ENCODE measurements at regions not wholly inside any gene's neighbourhood (a gene's known extent, or its start where the extent isn't known, plus 50 kb on each side); places are given as distances from the start of the nearest gene placed in this dataset.

DNA sequence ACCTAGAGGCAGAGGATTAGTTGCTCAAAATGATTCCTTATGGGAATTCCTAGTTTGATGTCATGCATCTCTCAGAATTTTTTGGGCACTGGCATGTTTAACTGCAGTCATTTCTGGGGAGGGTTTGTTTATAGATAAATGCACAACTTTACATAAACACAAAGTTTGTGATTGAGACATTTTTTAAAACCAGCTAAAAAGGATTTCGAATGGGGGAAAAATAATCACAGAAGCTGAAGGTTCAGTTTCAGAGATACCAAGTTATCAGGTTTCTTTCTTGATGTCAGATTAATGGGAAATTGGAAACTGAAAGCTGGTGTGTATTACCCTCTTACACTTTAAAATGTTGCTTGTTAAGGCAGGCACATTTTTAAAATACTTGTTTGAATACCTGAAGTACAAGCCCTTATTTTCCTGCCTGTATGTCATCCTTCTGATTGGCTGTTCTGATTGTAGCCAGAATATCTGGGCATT lies 72.1 kb downstream of the DISP1 start (continued):
- TF ChIP-seq KLF17 (tag by site-specific recombination; IDR thresholded peaks at IDR 0.05) = no peak
- TF ChIP-seq, protein P1, sequence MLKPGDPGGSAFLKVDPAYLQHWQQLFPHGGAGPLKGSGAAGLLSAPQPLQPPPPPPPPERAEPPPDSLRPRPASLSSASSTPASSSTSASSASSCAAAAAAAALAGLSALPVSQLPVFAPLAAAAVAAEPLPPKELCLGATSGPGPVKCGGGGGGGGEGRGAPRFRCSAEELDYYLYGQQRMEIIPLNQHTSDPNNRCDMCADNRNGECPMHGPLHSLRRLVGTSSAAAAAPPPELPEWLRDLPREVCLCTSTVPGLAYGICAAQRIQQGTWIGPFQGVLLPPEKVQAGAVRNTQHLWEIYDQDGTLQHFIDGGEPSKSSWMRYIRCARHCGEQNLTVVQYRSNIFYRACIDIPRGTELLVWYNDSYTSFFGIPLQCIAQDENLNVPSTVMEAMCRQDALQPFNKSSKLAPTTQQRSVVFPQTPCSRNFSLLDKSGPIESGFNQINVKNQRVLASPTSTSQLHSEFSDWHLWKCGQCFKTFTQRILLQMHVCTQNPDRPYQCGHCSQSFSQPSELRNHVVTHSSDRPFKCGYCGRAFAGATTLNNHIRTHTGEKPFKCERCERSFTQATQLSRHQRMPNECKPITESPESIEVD (tag by site-specific recombination; IDR thresholded peaks at IDR 0.05) = peak; percentile 77
- no peak for TF ChIP-seq ZNF394 (tag by site-specific recombination; IDR thresholded peaks at IDR 0.05; ENCODE audit: borderline replicate concordance)
- no peak for TF ChIP-seq ZNF155 (tag by site-specific recombination; IDR thresholded peaks at IDR 0.05)
- TF ChIP-seq ZFHX2 (tag by site-specific recombination; conservative IDR thresholded peaks at IDR 0.05) = no peak
- peak; percentile 46; the same call in 1 of the 2 replicates for TF ChIP-seq ZXDB (tag by site-specific recombination; IDR thresholded peaks at IDR 0.05)
- TF ChIP-seq, protein P2, sequence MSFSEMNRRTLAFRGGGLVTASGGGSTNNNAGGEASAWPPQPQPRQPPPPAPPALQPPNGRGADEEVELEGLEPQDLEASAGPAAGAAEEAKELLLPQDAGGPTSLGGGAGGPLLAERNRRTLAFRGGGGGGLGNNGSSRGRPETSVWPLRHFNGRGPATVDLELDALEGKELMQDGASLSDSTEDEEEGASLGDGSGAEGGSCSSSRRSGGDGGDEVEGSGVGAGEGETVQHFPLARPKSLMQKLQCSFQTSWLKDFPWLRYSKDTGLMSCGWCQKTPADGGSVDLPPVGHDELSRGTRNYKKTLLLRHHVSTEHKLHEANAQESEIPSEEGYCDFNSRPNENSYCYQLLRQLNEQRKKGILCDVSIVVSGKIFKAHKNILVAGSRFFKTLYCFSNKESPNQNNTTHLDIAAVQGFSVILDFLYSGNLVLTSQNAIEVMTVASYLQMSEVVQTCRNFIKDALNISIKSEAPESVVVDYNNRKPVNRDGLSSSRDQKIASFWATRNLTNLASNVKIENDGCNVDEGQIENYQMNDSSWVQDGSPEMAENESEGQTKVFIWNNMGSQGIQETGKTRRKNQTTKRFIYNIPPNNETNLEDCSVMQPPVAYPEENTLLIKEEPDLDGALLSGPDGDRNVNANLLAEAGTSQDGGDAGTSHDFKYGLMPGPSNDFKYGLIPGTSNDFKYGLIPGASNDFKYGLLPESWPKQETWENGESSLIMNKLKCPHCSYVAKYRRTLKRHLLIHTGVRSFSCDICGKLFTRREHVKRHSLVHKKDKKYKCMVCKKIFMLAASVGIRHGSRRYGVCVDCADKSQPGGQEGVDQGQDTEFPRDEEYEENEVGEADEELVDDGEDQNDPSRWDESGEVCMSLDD (tag by site-specific recombination; IDR thresholded peaks at IDR 0.05) = no peak
- no peak for TF ChIP-seq ZNF701 (tag by site-specific recombination; IDR thresholded peaks at IDR 0.05)
- TF ChIP-seq ZFP69B (tag by site-specific recombination; IDR thresholded peaks at IDR 0.05) = no peak
- no peak for TF ChIP-seq ZFP41 (tag by site-specific recombination; IDR thresholded peaks at IDR 0.05; ENCODE audit: borderline replicate concordance)
- peak; percentile 42; the same call in 1 of the 2 replicates for TF ChIP-seq ZNF843 (tag by site-specific recombination; IDR thresholded peaks at IDR 0.05)
- no peak for TF ChIP-seq ZNF610 (tag by site-specific recombination; IDR thresholded peaks at IDR 0.05; ENCODE audit: borderline replicate concordance)
- no peak for TF ChIP-seq ZNF585B (tag by site-specific recombination; IDR thresholded peaks at IDR 0.05)
- TF ChIP-seq ZSCAN4 (tag by site-specific recombination; IDR thresholded peaks at IDR 0.05) = no peak
- no peak for TF ChIP-seq ZNF776 (tag by site-specific recombination; IDR thresholded peaks at IDR 0.05; ENCODE audit: borderline replicate concordance)
- no peak for TF ChIP-seq ZFP37 (tag by site-specific recombination; IDR thresholded peaks at IDR 0.05)
- TF ChIP-seq ZNF175 (tag by site-specific recombination; IDR thresholded peaks at IDR 0.05) = no peak
- no peak for TF ChIP-seq ZBTB48 (tag by site-specific recombination; IDR thresholded peaks at IDR 0.05)
- TF ChIP-seq ZNF621 (tag by site-specific recombination; IDR thresholded peaks at IDR 0.05) = no peak
- TF ChIP-seq ZNF302 (tag by site-specific recombination; IDR thresholded peaks at IDR 0.05; ENCODE audit: low read depth) = no peak
- no peak for TF ChIP-seq SP3 (tag by site-specific recombination; IDR thresholded peaks at IDR 0.05)
- no peak for TF ChIP-seq ZNF560 (tag by site-specific recombination; IDR thresholded peaks at IDR 0.05; ENCODE audit: borderline replicate concordance)
- TF ChIP-seq ZNF324 (tag by site-specific recombination; IDR thresholded peaks at IDR 0.05) = no peak
- TF ChIP-seq ZNF157 (tag by site-specific recombination; IDR thresholded peaks at IDR 0.05) = no peak
